ENCODE measurements at regions not wholly inside any gene's neighbourhood (a gene's known extent, or its start where the extent isn't known, plus 50 kb on each side); places are given as distances from the start of the nearest gene placed in this dataset.
"Not testable (repeated sequence)": the region's sequence is repeated elsewhere in the genome, so short reads cannot be mapped to it uniquely, and the experiment has no call there.

- DNase-seq: no peak
Measured at GRCh38 chr6:14217728-14218518, 100.4 kb downstream of the CD83 start.

- DNase-seq: no peak
Measured at GRCh38 chr6:14218519-14218800, 100.9 kb downstream of the CD83 start.

- no peak for DNase-seq
Measured at GRCh38 chr6:14221564-14222279, 104.2 kb downstream of the CD83 start.

- DNase-seq: no peak
Measured at GRCh38 chr6:14222956-14223355, 105.4 kb downstream of the CD83 start.

GRCh38 chr6:14224359-14225103, 107.0 kb downstream of the CD83 start:
- DNase-seq: no peak

- no peak for DNase-seq
Measured at GRCh38 chr6:14226051-14226660, 108.6 kb downstream of the CD83 start.

- no peak for DNase-seq
Measured at GRCh38 chr6:14228571-14228970, 111.0 kb downstream of the CD83 start.

- DNase-seq: no peak
Measured at GRCh38 chr6:14231071-14231483, 113.5 kb downstream of the CD83 start.

- no peak for DNase-seq
Measured at GRCh38 chr6:14231501-14232280, 114.1 kb downstream of the CD83 start.

- no peak for DNase-seq
Measured at GRCh38 chr6:14232889-14233288, 115.3 kb downstream of the CD83 start.

- DNase-seq: no peak
Measured at GRCh38 chr6:14235653-14236356, 118.2 kb downstream of the CD83 start.

- no peak for DNase-seq
Measured at GRCh38 chr6:14239097-14239496, 121.5 kb downstream of the CD83 start.

- no peak for DNase-seq
Measured at GRCh38 chr6:14240411-14241166, 123.0 kb downstream of the CD83 start.

GRCh38 chr6:14241255-14242070, 123.9 kb downstream of the CD83 start:
- DNase-seq: no peak

GRCh38 chr6:14242912-14243311, 125.3 kb downstream of the CD83 start:
- not testable (repeated sequence) for DNase-seq

- DNase-seq: no peak
Measured at GRCh38 chr6:14243597-14243996, 126.0 kb downstream of the CD83 start.

GRCh38 chr6:14246876-14247275, 129.3 kb downstream of the CD83 start:
- DNase-seq: no peak

- DNase-seq: no peak
Measured at GRCh38 chr6:14250573-14250972, 133.0 kb downstream of the CD83 start.

- no peak for DNase-seq
Measured at GRCh38 chr6:14252271-14252850, 134.8 kb downstream of the CD83 start.

GRCh38 chr6:14254505-14254904, 136.9 kb downstream of the CD83 start:
- DNase-seq: no peak

Measured in KG1 (cell line).